Keratinocyte (primary cell): ENCODE measurements at regions not wholly inside any gene's neighbourhood (a gene's known extent, or its start where the extent isn't known, plus 50 kb on each side); places are given as distances from the start of the nearest gene placed in this dataset.

Experiments
- DNase-seq: peaks from one replicate; pipeline ENCODE4 v3.0.0-alpha.2; 2011; ENCODE audit warnings: low read depth, missing footprints, low spot score
- FAIRE-seq: peaks from 2 replicates; lab custom pipeline; 2011; peaks lifted over from hg19 to GRCh38; lab: Jason Lieb, UNC
- H2AFZ ChIP-seq: 2 replicates; pipeline ENCODE4 v1.6.0; 2012; ENCODE audit warnings: low read length, control low read depth, inconsistent platforms; ENCODE audit not compliant: control insufficient read depth
- H3K27ac ChIP-seq: 2 replicates; pipeline ENCODE4 v1.5.1; 2011; ENCODE audit warnings: low read length; ENCODE audit not compliant: control insufficient read depth, insufficient read depth
- H3K27me3 ChIP-seq: 3 replicates; pipeline ENCODE4 v1.6.0; 2011; ENCODE audit warnings: low read length; ENCODE audit not compliant: control insufficient read depth, insufficient read depth; ENCODE audit errors: extremely low read depth
- H3K36me3 ChIP-seq, 2 experiments: 2 replicates in 1 of 2; 3 replicates in 1 of 2; pipeline ENCODE4 v1.5.1; 2011; ENCODE audit warnings: low read length in 2 of 2, mild to moderate bottlenecking in 1 of 2; ENCODE audit not compliant: control insufficient read depth in 2 of 2, insufficient read depth in 2 of 2; ENCODE audit errors: extremely low read depth in 1 of 2
- H3K4me1 ChIP-seq: 3 replicates; pipeline ENCODE4 v1.5.1; 2011; ENCODE audit warnings: low read length; ENCODE audit not compliant: control insufficient read depth, insufficient read depth; ENCODE audit errors: extremely low read depth
- H3K4me2 ChIP-seq: 3 replicates; pipeline ENCODE4 v1.6.0; 2011; ENCODE audit warnings: low read depth, low read length; ENCODE audit not compliant: control insufficient read depth, insufficient read depth; ENCODE audit errors: extremely low read depth
- H3K4me3 ChIP-seq, 3 experiments: fragments of 200-600 bp in 1 of 3; sonication (generic) in 1 of 3; 2 replicates in 2 of 3; 3 replicates in 1 of 3; pipeline ENCODE4 v1.5.1; 2011 to 2016; ENCODE audit warnings: low read length in 3 of 3, mild to moderate bottlenecking in 3 of 3, control low read depth in 2 of 3, inconsistent platforms in 1 of 3, low read depth in 1 of 3, mixed read lengths in 1 of 3, mixed run types in 1 of 3, moderate library complexity in 1 of 3; ENCODE audit not compliant: control insufficient read depth in 2 of 3, insufficient read depth in 2 of 3; ENCODE audit errors: extremely low read depth in 1 of 3
- H3K79me2 ChIP-seq: 2 replicates; pipeline ENCODE4 v1.6.0; 2012; ENCODE audit warnings: low read length; ENCODE audit not compliant: control insufficient read depth, insufficient read depth
- H3K9ac ChIP-seq: 3 replicates; pipeline ENCODE4 v1.6.0; 2011; ENCODE audit warnings: low read length; ENCODE audit not compliant: control insufficient read depth, insufficient read depth; ENCODE audit errors: extremely low read depth
- H3K9me1 ChIP-seq: 3 replicates; pipeline ENCODE4 v1.6.0; 2011; ENCODE audit warnings: low read length; ENCODE audit not compliant: control insufficient read depth, insufficient read depth; ENCODE audit errors: extremely low read depth
- H3K9me3 ChIP-seq: 2 replicates; pipeline ENCODE4 v1.5.1; 2012; ENCODE audit warnings: low read depth, low read length; ENCODE audit not compliant: control insufficient read depth
- H4K20me1 ChIP-seq: 3 replicates; pipeline ENCODE4 v1.6.0; 2011; ENCODE audit warnings: low read length; ENCODE audit not compliant: control insufficient read depth, insufficient read depth; ENCODE audit errors: extremely low read depth
- EZH2 ChIP-seq: IDR thresholded peaks from one replicate; pipeline ENCODE4 v1.6.1; 2012; ENCODE audit warnings: inconsistent platforms, mild to moderate bottlenecking, low read length, moderate library complexity
- dilution Hi-C: fragments of 300-500 bp; cut with MboI; formaldehyde crosslinking; loops from one replicate; pipeline ENCODE4 v1.7.0; 2020; ENCODE audit warnings: low sequenced_read_pairs; ENCODE audit not compliant: extremely low pct_ligation_motif_present
- TF ChIP-seq, protein P1 (sequence below), 3 experiments: IDR thresholded peaks in 1 of 3; conservative IDR thresholded peaks in 1 of 3; optimal IDR thresholded peaks in 1 of 3; 2 replicates in 2 of 3; 3 replicates in 1 of 3; pipeline versions ENCODE3 to v1.5.1; 2011; ENCODE audit warnings: low read length in 3 of 3, mild to moderate bottlenecking in 3 of 3, moderate library complexity in 2 of 3, control low read depth in 1 of 3, inconsistent platforms in 1 of 3; ENCODE audit not compliant: insufficient read depth in 2 of 3; ENCODE audit errors: extremely low read depth in 1 of 3

DNA sequence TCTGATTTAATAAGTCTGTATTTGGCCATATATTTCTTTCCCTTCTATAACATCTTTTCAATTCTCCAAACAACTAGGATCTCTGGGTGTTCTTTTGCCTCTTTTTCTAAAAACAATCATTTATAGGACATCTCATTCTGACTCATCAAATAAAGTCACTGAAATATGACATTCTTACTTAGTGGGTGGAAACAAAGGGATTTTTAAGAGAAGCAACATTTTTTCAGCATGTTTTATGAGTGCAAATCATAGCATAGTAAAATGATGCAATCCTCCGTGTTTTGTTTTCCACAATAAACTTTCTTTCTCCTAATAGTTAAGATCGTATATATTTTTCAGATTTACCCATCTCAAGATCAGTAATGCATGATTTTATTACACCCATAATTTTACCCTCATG, 179.8 kb downstream of the SPCS3 start:
- DNase-seq (no peak), FAIRE-seq (no peak)
- no peak overlapping the region for H3K4me3 ChIP-seq
- H3K9me1 ChIP-seq = no peaks in the 10 kb centered on the region
- H3K79me2 ChIP-seq = no peaks in the 10 kb centered on the region
- no peak overlapping the region for H2AFZ ChIP-seq
- no peak overlapping the region for H3K9ac ChIP-seq
- H4K20me1 ChIP-seq = no peaks in the 10 kb centered on the region
- H3K4me2 ChIP-seq = no peak overlapping the region
- H3K9me3 ChIP-seq = no peaks in the 10 kb centered on the region
- H3K4me1 ChIP-seq = no peaks in the 10 kb centered on the region
- no peaks in the 10 kb centered on the region for H3K27me3 ChIP-seq
- H3K36me3 ChIP-seq = no peaks in the 10 kb centered on the region
- no peak for TF ChIP-seq EZH2
- TF ChIP-seq, protein P1, sequence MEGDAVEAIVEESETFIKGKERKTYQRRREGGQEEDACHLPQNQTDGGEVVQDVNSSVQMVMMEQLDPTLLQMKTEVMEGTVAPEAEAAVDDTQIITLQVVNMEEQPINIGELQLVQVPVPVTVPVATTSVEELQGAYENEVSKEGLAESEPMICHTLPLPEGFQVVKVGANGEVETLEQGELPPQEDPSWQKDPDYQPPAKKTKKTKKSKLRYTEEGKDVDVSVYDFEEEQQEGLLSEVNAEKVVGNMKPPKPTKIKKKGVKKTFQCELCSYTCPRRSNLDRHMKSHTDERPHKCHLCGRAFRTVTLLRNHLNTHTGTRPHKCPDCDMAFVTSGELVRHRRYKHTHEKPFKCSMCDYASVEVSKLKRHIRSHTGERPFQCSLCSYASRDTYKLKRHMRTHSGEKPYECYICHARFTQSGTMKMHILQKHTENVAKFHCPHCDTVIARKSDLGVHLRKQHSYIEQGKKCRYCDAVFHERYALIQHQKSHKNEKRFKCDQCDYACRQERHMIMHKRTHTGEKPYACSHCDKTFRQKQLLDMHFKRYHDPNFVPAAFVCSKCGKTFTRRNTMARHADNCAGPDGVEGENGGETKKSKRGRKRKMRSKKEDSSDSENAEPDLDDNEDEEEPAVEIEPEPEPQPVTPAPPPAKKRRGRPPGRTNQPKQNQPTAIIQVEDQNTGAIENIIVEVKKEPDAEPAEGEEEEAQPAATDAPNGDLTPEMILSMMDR (optimal IDR thresholded peaks at IDR 0.05 in 1 of 3, IDR thresholded peaks at IDR 0.05 in 1 of 3, conservative IDR thresholded peaks at IDR 0.05 in 1 of 3; ENCODE audit: extremely low read depth in 1 of 3, insufficient read depth in 2 of 3, low read length in 3 of 3) = no peak
- dilution Hi-C loops = no loop called here
- H3K27ac ChIP-seq = no peak overlapping the region

DNA sequence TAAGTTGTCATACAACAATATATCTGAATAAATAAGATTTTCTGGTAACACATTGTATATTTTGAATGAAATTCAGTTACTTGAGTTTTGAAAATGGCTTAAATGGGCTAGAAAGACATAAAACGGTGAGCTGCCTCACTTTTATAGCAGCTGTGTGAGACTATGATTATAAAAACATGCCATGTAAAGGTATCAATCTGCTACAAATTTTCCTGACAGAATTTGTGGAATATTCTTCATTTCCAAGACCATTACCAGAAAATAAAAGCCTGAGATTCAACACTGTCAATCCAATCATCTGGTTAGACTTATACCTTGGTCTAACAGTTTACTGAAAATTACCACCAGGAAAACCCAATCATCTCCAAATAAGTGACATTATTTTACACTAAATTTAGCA, 181.1 kb downstream of the SPCS3 start:
- no peaks in the 10 kb centered on the region for H3K79me2 ChIP-seq
- H3K36me3 ChIP-seq = no peaks in the 10 kb centered on the region
- H3K4me1 ChIP-seq = no peaks in the 10 kb centered on the region
- DNase-seq (no peak), FAIRE-seq (no peak)
- H3K9me3 ChIP-seq = no peaks in the 10 kb centered on the region
- H3K9me1 ChIP-seq = no peaks in the 10 kb centered on the region
- H3K27ac ChIP-seq = no peak overlapping the region
- H2AFZ ChIP-seq = no peak overlapping the region
- no peak for TF ChIP-seq EZH2
- TF ChIP-seq, protein P1 (optimal IDR thresholded peaks at IDR 0.05 in 1 of 3, IDR thresholded peaks at IDR 0.05 in 1 of 3, conservative IDR thresholded peaks at IDR 0.05 in 1 of 3; ENCODE audit: extremely low read depth in 1 of 3, insufficient read depth in 2 of 3, low read length in 3 of 3) = no peak
- dilution Hi-C loops = no loop called here
- H3K4me2 ChIP-seq = no peak overlapping the region
- no peaks in the 10 kb centered on the region for H4K20me1 ChIP-seq
- H3K4me3 ChIP-seq = no peak overlapping the region
- no peak overlapping the region for H3K9ac ChIP-seq
- H3K27me3 ChIP-seq = no peaks in the 10 kb centered on the region
